ENCODE measurements at regions not wholly inside any gene's neighbourhood (a gene's known extent, or its start where the extent isn't known, plus 50 kb on each side); places are given as distances from the start of the nearest gene placed in this dataset.

- H4K5ac ChIP-seq (ENCODE audit: low read depth, low read length), result no peak overlapping the region
- no peak overlapping the region for H3K27ac ChIP-seq (ENCODE audit: insufficient read depth, low read length)
- no peaks in the 10 kb centered on the region for H4K20me1 ChIP-seq (ENCODE audit: insufficient read depth, low read length)
- H3K9me3 ChIP-seq (ENCODE audit: control insufficient read depth, insufficient read depth, low read length), result no peaks in the 10 kb centered on the region
- no peak overlapping the region for H2BK15ac ChIP-seq (ENCODE audit: low read depth, low read length)
- no peak overlapping the region for H2BK5ac ChIP-seq (ENCODE audit: low read depth, low read length, poor library complexity, severe bottlenecking)
- no peak overlapping the region for H3K18ac ChIP-seq (ENCODE audit: low read depth, low read length)
- in situ Hi-C loops (cut with MboI; ENCODE audit: low sequenced_read_pairs) (no loop called here), intact Hi-C loops (cut with micrococcal nuclease) (no loop called here), dilution Hi-C loops (cut with HindIII; ENCODE audit: low sequenced_read_pairs, unreplicated experiment) (no loop called here)
- no peak for ATAC-seq (ENCODE audit: low read depth)
- CTCF ChIA-PET, result interaction anchor here (0.7 kb wide), 1 partner anchor 281 kb away, joined by 3 read pairs; no protein-coding TSS in a partner anchor
- BruUV-seq (replicated peaks), result no TSS peak
- no peaks in the 10 kb centered on the region for H3K79me1 ChIP-seq (ENCODE audit: low read depth in 1 of 2, low read length in 2 of 2)
- no peak overlapping the region for H4K8ac ChIP-seq (ENCODE audit: low read depth in 2 of 2, low read length in 2 of 2)
- H3K56ac ChIP-seq (ENCODE audit: extremely low read depth, insufficient read depth, low read length), result no peak overlapping the region
- H2AK5ac ChIP-seq (ENCODE audit: low read depth, low read length), result no peak overlapping the region
- H3K4me2 ChIP-seq (ENCODE audit: low read depth, low read length), result no peak overlapping the region
- no peak overlapping the region for H2BK20ac ChIP-seq (ENCODE audit: low read depth, low read length)
- WGBS, 2 experiments (ENCODE audit: extremely low coverage in 2 of 2, insufficient read length in 1 of 2), result no CpG with 5 or more reads among the region's 1 CpG
- DNase-seq, result no peak
- H3K9me1 ChIP-seq (ENCODE audit: insufficient read depth, low read length), result no peaks in the 10 kb centered on the region
- H3K9ac ChIP-seq (ENCODE audit: low read depth, low read length), result no peak overlapping the region
- H3K23ac ChIP-seq (ENCODE audit: low read depth, low read length), result no peak overlapping the region
- H2AFZ ChIP-seq (replicated peaks; ENCODE audit: low read length, poor library complexity), result no peak overlapping the region
- no peak overlapping the region for H3K4ac ChIP-seq (ENCODE audit: low read depth, low read length)
- no peaks in the 10 kb centered on the region; the same call in 1 of the 2 replicates for H3K4me1 ChIP-seq (ENCODE audit: control insufficient read depth, insufficient read depth, low read length)
- H2AK9ac ChIP-seq (replicated peaks; ENCODE audit: low read depth, low read length, poor library complexity), result no peak overlapping the region
- H3K27me3 ChIP-seq (ENCODE audit: control insufficient read depth, insufficient read depth, low read length), result no peaks in the 10 kb centered on the region
- no peaks in the 10 kb centered on the region for H3K36me3 ChIP-seq (ENCODE audit: control insufficient read depth, insufficient read depth, low read length)
- no peak overlapping the region for H2BK120ac ChIP-seq (ENCODE audit: low read depth, low read length)
- H4K91ac ChIP-seq (ENCODE audit: insufficient read depth, low read depth, low read length), result no peak overlapping the region
- H3K4me3 ChIP-seq (ENCODE audit: insufficient read depth, low read depth, low read length), result no peak overlapping the region
- no peak overlapping the region for H3K14ac ChIP-seq (replicated peaks; ENCODE audit: low read depth, low read length)
- POLR2A ChIA-PET (ENCODE audit: unreplicated experiment), result interaction anchor here (0.6 kb wide), 1 partner anchor 8 kb away, joined by 3 read pairs; no protein-coding TSS in a partner anchor
- TF ChIP-seq RCOR1 (IDR thresholded peaks at IDR 0.05; ENCODE audit: insufficient replicate concordance, low read length) (no peak), POLR2A (IDR thresholded peaks at IDR 0.05; ENCODE audit: low read depth, low read length) (no peak), MAFK (IDR thresholded peaks at IDR 0.05; ENCODE audit: low read depth, low read length) (no peak), CEBPB (IDR thresholded peaks at IDR 0.05; ENCODE audit: low read depth, low read length) (no peak), RAD21 (IDR thresholded peaks at IDR 0.05; ENCODE audit: low read length) (no peak), BHLHE40 (IDR thresholded peaks at IDR 0.05; ENCODE audit: low read depth, low read length) (no peak), CHD1 (IDR thresholded peaks at IDR 0.05; ENCODE audit: low read depth, low read length) (no peak), ELK1 (IDR thresholded peaks at IDR 0.05; ENCODE audit: borderline replicate concordance, low read depth, low read length) (no peak), NFE2L2 (IDR thresholded peaks at IDR 0.05; ENCODE audit: low read depth, low read length) (no peak), MXI1 (IDR thresholded peaks at IDR 0.05; ENCODE audit: borderline replicate concordance, low read depth, low read length) (no peak), SMC3 (IDR thresholded peaks at IDR 0.05; ENCODE audit: low read depth, low read length) (no peak), USF2 (IDR thresholded peaks at IDR 0.05; ENCODE audit: low read depth, low read length) (no peak), CTCF (conservative IDR thresholded peaks at IDR 0.05; ENCODE audit: low read depth, low read length) (no peak), MAZ (IDR thresholded peaks at IDR 0.05; ENCODE audit: borderline replicate concordance, low read depth, low read length) (no peak)
Measured at GRCh38 chr18:56021809-56022195, 433.8 kb upstream of the TCF4 start.

Data from IMR-90 (cell line).